AG09319 (cell line): ENCODE measurements at regions not wholly inside any gene's neighbourhood (a gene's known extent, or its start where the extent isn't known, plus 50 kb on each side); places are given as distances from the start of the nearest gene placed in this dataset.
A peak's percentile ranks its signal among the peaks of the same experiment; 100 is the strongest.

Source experiments
- DNase-seq: peaks from one replicate; pipeline ENCODE4 v3.0.0-alpha.2; 2010; ENCODE audit warnings: low read depth; ENCODE audit errors: extremely low read depth
- CTCF ChIP-seq: IDR thresholded peaks from 2 replicates; pipeline ENCODE4 v1.5.1; 2011; ENCODE audit warnings: low read depth, mild to moderate bottlenecking, inconsistent platforms, low read length, moderate library complexity

GRCh38 chr22:26762503-26763472 lies 105.4 kb downstream of the MIAT start:
- no peak for TF ChIP-seq CTCF
- DNase-seq = no peak

- no peak for DNase-seq
- peak; percentile 8; the same call in 1 of the 2 replicates for TF ChIP-seq CTCF
Measured at GRCh38 chr22:26763633-26764361, 106.4 kb downstream of the MIAT start.

GRCh38 chr22:26766510-26767350 lies 109.3 kb downstream of the MIAT start:
- TF ChIP-seq CTCF = no peak
- no peak for DNase-seq

GRCh38 chr22:26767351-26768155 lies 110.2 kb downstream of the MIAT start:
- no peak for DNase-seq
- no peak for TF ChIP-seq CTCF

- TF ChIP-seq CTCF = no peak
Measured at GRCh38 chr22:26768156-26768515, 110.7 kb downstream of the MIAT start.

GRCh38 chr22:26768952-26769351 lies 111.6 kb downstream of the MIAT start:
- no peak for DNase-seq
- no peak for TF ChIP-seq CTCF

More at GRCh38 chr22:26768156-26768515, 110.7 kb downstream of the MIAT start:
- no peak for DNase-seq
